ENCODE measurements at regions not wholly inside any gene's neighbourhood (a gene's known extent, or its start where the extent isn't known, plus 50 kb on each side); places are given as distances from the start of the nearest gene placed in this dataset.

DNA sequence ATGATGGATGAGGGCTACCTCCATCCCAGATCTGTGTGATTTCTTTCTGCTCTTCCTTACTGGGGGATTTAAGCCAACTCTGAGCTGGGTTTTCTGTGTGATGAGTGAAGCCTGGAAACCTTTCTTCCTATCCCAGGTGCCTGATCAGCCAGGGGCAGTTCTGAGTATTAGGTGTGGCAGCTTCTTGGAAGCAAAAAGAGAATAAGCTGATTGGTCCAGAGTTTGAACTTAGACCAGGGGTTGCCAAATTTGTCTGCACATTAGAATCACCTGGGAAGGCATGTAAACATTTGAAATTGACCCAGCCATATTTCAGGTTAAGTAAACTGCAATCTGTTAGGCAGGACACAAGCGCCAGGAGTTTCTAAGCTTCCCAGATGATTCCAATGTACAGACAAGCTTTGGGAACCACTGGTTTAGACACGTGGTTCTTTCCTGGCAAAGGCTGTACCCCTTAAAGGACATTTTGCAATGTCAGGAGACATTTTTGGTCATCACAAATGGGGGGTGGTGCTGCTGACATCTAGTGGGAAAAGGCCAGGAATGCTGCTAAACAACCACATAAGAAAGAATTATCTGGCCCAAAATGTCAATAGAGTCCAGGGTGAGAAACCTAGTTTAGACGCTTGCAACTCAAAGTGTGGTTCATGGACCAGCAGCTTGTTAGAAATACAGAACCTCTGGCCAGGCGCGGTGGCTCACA, 160.5 kb upstream of the GHITM start:
- Histone ChIP-seq H3K9ac (ENCODE audit: low read length) (no peak overlapping the region), H3K9me3 (ENCODE audit: low read length) (no peaks in the 10 kb centered on the region), H3K27ac (ENCODE audit: low read depth, low read length) (no peak overlapping the region), H3K36me3 (ENCODE audit: insufficient read depth, low read length) (no peaks in the 10 kb centered on the region), H3K4me1 (ENCODE audit: insufficient read depth, low read length) (no peaks in the 10 kb centered on the region), H3K27me3 (ENCODE audit: control insufficient read depth in 1 of 2, insufficient read depth in 2 of 2, low read length in 2 of 2) (no peaks in the 10 kb centered on the region), H3K4me3 (ENCODE audit: low read depth in 1 of 2, low read length in 2 of 2) (no peak overlapping the region)

DNA sequence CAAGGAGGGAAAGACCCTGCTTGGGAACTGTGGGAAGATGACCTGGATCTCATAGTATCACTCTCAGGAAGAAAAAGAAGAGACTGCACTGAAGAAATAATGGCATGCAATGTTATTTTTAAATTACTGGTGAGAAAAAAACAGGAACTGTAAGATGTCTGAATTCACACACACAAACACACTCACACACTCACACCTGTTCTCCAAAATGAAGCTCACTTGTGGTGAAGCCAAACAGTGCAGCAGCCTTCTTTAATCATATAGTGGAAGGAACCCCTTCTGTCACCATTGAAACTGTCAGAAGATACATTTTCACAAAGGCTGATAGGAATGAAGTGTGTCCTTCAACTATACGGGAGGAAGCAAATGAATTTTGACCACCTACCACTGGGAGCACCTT, 156.5 kb upstream of the GHITM start:
- Histone ChIP-seq H3K9me3 (ENCODE audit: low read length) (no peaks in the 10 kb centered on the region), H3K4me3 (ENCODE audit: low read depth in 1 of 2, low read length in 2 of 2) (no peak overlapping the region), H3K36me3 (ENCODE audit: insufficient read depth, low read length) (no peaks in the 10 kb centered on the region), H3K9ac (ENCODE audit: low read length) (no peak overlapping the region), H3K27ac (ENCODE audit: low read depth, low read length) (no peak overlapping the region), H3K4me1 (ENCODE audit: insufficient read depth, low read length) (no peaks in the 10 kb centered on the region), H3K27me3 (ENCODE audit: control insufficient read depth in 1 of 2, insufficient read depth in 2 of 2, low read length in 2 of 2) (no peaks in the 10 kb centered on the region)

GRCh38 chr10:83983578-83984255, 155.6 kb upstream of the GHITM start:
- Histone ChIP-seq H3K9ac (ENCODE audit: low read length) (no peak overlapping the region), H3K4me1 (ENCODE audit: insufficient read depth, low read length) (no peaks in the 10 kb centered on the region), H3K27me3 (ENCODE audit: control insufficient read depth in 1 of 2, insufficient read depth in 2 of 2, low read length in 2 of 2) (no peaks in the 10 kb centered on the region), H3K9me3 (ENCODE audit: low read length) (no peaks in the 10 kb centered on the region), H3K27ac (ENCODE audit: low read depth, low read length) (no peak overlapping the region), H3K4me3 (ENCODE audit: low read depth in 1 of 2, low read length in 2 of 2) (no peak overlapping the region), H3K36me3 (ENCODE audit: insufficient read depth, low read length) (no peaks in the 10 kb centered on the region)

DNA sequence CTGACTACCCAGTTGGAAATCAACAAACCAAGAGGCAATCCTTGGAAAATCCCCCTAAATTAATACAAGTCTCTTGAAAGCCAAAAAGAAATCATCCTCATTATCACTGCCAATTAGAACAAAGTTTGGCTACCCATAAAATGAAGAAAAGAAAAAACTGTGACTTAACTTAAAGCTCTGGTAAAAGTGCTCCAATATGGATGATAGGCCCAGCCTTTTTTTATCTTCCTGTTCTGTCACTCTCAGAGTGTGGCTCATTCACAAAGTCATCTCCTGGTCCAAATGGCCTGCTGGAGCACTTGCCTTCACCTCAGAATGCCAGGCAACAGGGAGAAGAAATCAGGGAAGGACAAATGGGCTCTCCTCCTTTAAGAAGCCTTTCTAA, 155.1 kb upstream of the GHITM start:
- no peaks in the 10 kb centered on the region for H3K4me1 ChIP-seq (ENCODE audit: insufficient read depth, low read length)

DNA sequence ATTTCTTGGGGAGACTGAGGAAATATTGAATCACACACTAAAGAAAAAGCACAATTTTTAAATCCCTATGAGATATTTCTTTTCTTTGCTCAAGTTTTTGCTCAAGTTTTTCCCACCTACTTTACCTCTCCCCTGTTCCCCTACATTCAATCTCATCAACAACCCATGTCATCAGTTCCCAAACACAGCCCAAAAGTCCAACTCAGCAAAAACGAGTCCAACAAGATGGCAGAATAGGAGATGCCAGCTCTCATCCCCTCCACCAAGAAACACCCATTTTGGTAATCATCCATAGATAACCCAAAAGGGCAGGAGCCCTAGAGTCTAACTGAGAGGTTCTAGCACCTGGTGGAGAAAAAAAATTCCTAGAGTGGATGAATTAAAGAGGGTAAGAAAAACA, 152.5 kb upstream of the GHITM start:
- H3K4me3 ChIP-seq (ENCODE audit: low read depth in 1 of 2, low read length in 2 of 2), result no peak overlapping the region
- no peaks in the 10 kb centered on the region for H3K4me1 ChIP-seq (ENCODE audit: insufficient read depth, low read length)

More for the DNA sequence above, 155.1 kb upstream of the GHITM start:
- Histone ChIP-seq H3K9ac (ENCODE audit: low read length) (no peak overlapping the region), H3K27ac (ENCODE audit: low read depth, low read length) (no peak overlapping the region), H3K36me3 (ENCODE audit: insufficient read depth, low read length) (no peaks in the 10 kb centered on the region), H3K4me3 (ENCODE audit: low read depth in 1 of 2, low read length in 2 of 2) (no peak overlapping the region), H3K9me3 (ENCODE audit: low read length) (no peaks in the 10 kb centered on the region), H3K27me3 (ENCODE audit: control insufficient read depth in 1 of 2, insufficient read depth in 2 of 2, low read length in 2 of 2) (no peaks in the 10 kb centered on the region)

GRCh38 chr10:83987216-83987615, 152.1 kb upstream of the GHITM start:
- no peak overlapping the region for H3K4me3 ChIP-seq (ENCODE audit: low read depth in 1 of 2, low read length in 2 of 2)
- H3K27ac ChIP-seq (ENCODE audit: low read depth, low read length), result no peak overlapping the region
- H3K9ac ChIP-seq (ENCODE audit: low read length), result no peak overlapping the region
- no peaks in the 10 kb centered on the region for H3K9me3 ChIP-seq (ENCODE audit: low read length)
- no peaks in the 10 kb centered on the region for H3K36me3 ChIP-seq (ENCODE audit: insufficient read depth, low read length)
- no peaks in the 10 kb centered on the region for H3K4me1 ChIP-seq (ENCODE audit: insufficient read depth, low read length)
- no peaks in the 10 kb centered on the region for H3K27me3 ChIP-seq (ENCODE audit: control insufficient read depth in 1 of 2, insufficient read depth in 2 of 2, low read length in 2 of 2)

More for the DNA sequence above, 152.5 kb upstream of the GHITM start:
- H3K27me3 ChIP-seq (ENCODE audit: control insufficient read depth in 1 of 2, insufficient read depth in 2 of 2, low read length in 2 of 2), result no peaks in the 10 kb centered on the region
- H3K36me3 ChIP-seq (ENCODE audit: insufficient read depth, low read length), result no peaks in the 10 kb centered on the region
- H3K9ac ChIP-seq (ENCODE audit: low read length), result no peak overlapping the region
- H3K27ac ChIP-seq (ENCODE audit: low read depth, low read length), result no peak overlapping the region
- H3K9me3 ChIP-seq (ENCODE audit: low read length), result no peaks in the 10 kb centered on the region

GRCh38 chr10:83988435-83988834, 150.9 kb upstream of the GHITM start:
- H3K4me3 ChIP-seq (ENCODE audit: low read depth in 1 of 2, low read length in 2 of 2), result no peak overlapping the region
- H3K9ac ChIP-seq (ENCODE audit: low read length), result no peak overlapping the region
- H3K36me3 ChIP-seq (ENCODE audit: insufficient read depth, low read length), result no peaks in the 10 kb centered on the region
- no peaks in the 10 kb centered on the region for H3K4me1 ChIP-seq (ENCODE audit: insufficient read depth, low read length)
- no peaks in the 10 kb centered on the region for H3K9me3 ChIP-seq (ENCODE audit: low read length)
- no peak overlapping the region for H3K27ac ChIP-seq (ENCODE audit: low read depth, low read length)
- H3K27me3 ChIP-seq (ENCODE audit: control insufficient read depth in 1 of 2, insufficient read depth in 2 of 2, low read length in 2 of 2), result no peaks in the 10 kb centered on the region

GRCh38 chr10:83990126-83990525, 149.2 kb upstream of the GHITM start:
- Histone ChIP-seq H3K9ac (ENCODE audit: low read length) (no peak overlapping the region), H3K9me3 (ENCODE audit: low read length) (no peaks in the 10 kb centered on the region), H3K27ac (ENCODE audit: low read depth, low read length) (no peak overlapping the region), H3K27me3 (ENCODE audit: control insufficient read depth in 1 of 2, insufficient read depth in 2 of 2, low read length in 2 of 2) (no peaks in the 10 kb centered on the region), H3K4me3 (ENCODE audit: low read depth in 1 of 2, low read length in 2 of 2) (no peak overlapping the region), H3K36me3 (ENCODE audit: insufficient read depth, low read length) (no peaks in the 10 kb centered on the region), H3K4me1 (ENCODE audit: insufficient read depth, low read length) (no peaks in the 10 kb centered on the region)

- Histone ChIP-seq H3K27me3 (ENCODE audit: control insufficient read depth in 1 of 2, insufficient read depth in 2 of 2, low read length in 2 of 2) (no peaks in the 10 kb centered on the region), H3K36me3 (ENCODE audit: insufficient read depth, low read length) (no peaks in the 10 kb centered on the region), H3K27ac (ENCODE audit: low read depth, low read length) (no peak overlapping the region), H3K9me3 (ENCODE audit: low read length) (no peaks in the 10 kb centered on the region), H3K4me1 (ENCODE audit: insufficient read depth, low read length) (no peaks in the 10 kb centered on the region), H3K4me3 (ENCODE audit: low read depth in 1 of 2, low read length in 2 of 2) (no peak overlapping the region), H3K9ac (ENCODE audit: low read length) (no peak overlapping the region)
Observed at GRCh38 chr10:83991986-83992753, 147.1 kb upstream of the GHITM start.

DNA sequence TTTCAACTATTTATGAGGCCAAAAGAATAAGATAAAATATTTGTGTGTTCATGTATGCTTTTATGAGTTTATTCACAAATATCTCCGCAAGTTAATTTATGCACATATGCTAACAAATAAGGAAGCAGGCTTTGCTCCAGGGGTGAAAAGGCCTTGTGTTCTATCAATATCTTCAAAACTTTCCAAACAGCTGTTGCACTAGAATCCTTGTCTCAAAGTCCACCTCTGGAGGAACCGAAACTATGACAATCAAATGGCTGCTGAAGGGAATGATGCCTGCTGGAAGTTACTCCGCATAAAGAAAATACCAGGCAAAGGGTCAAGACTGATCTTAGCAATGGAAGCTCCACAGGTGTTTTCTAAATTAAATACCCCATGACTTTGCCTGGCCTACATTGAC, 145.0 kb upstream of the GHITM start:
- Histone ChIP-seq H3K27me3 (ENCODE audit: control insufficient read depth in 1 of 2, insufficient read depth in 2 of 2, low read length in 2 of 2) (no peaks in the 10 kb centered on the region), H3K36me3 (ENCODE audit: insufficient read depth, low read length) (no peaks in the 10 kb centered on the region), H3K9me3 (ENCODE audit: low read length) (no peaks in the 10 kb centered on the region), H3K4me1 (ENCODE audit: insufficient read depth, low read length) (no peaks in the 10 kb centered on the region), H3K9ac (ENCODE audit: low read length) (no peak overlapping the region), H3K27ac (ENCODE audit: low read depth, low read length) (no peak overlapping the region), H3K4me3 (ENCODE audit: low read depth in 1 of 2, low read length in 2 of 2) (no peak overlapping the region)

- no peaks in the 10 kb centered on the region for H3K4me1 ChIP-seq (ENCODE audit: insufficient read depth, low read length)
- no peaks in the 10 kb centered on the region for H3K9me3 ChIP-seq (ENCODE audit: low read length)
- no peaks in the 10 kb centered on the region for H3K36me3 ChIP-seq (ENCODE audit: insufficient read depth, low read length)
- no peak overlapping the region for H3K9ac ChIP-seq (ENCODE audit: low read length)
- no peak overlapping the region for H3K4me3 ChIP-seq (ENCODE audit: low read depth in 1 of 2, low read length in 2 of 2)
- H3K27me3 ChIP-seq (ENCODE audit: control insufficient read depth in 1 of 2, insufficient read depth in 2 of 2, low read length in 2 of 2), result no peaks in the 10 kb centered on the region
- no peak overlapping the region for H3K27ac ChIP-seq (ENCODE audit: low read depth, low read length)
Observed at GRCh38 chr10:83995738-83996331, 143.5 kb upstream of the GHITM start.
